ENCODE measurements at regions not wholly inside any gene's neighbourhood (a gene's known extent, or its start where the extent isn't known, plus 50 kb on each side); places are given as distances from the start of the nearest gene placed in this dataset.

DNA sequence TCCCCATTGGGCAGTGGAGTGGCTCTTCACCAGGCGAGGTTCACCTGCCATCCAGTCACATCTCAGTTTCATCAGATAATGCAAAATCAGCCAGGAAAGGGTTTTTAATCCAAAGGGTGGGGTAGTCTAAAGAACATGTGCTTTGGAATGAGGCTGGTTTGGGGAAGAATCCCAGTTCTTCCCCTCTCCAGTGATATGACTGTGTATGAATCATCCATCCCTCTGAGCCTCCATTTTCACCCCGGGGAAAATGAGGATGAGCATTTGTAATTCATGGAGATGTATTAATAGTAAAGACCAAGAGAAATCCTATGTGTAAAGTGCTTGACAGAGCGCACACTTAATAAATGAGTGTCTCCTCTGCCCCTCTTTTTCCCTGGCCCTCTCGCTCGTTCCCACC lies 215.1 kb upstream of the FGGY start:
- TF ChIP-seq CTCF (IDR thresholded peaks at IDR 0.05; ENCODE audit: control extremely low read depth in 1 of 3, insufficient read depth in 1 of 3, low read depth in 1 of 3, low read length in 3 of 3), result no peak
- TF ChIP-seq MAX (IDR thresholded peaks at IDR 0.05), result no peak
- no peak for TF ChIP-seq HDAC2 (IDR thresholded peaks at IDR 0.05; ENCODE audit: borderline replicate concordance in 1 of 2, low read depth in 2 of 2, low read length in 2 of 2)
- TF ChIP-seq ZNF274 (IDR thresholded peaks at IDR 0.05; ENCODE audit: borderline replicate concordance, extremely low read depth, low read length), result no peak
- no peak for TF ChIP-seq POLR2A (IDR thresholded peaks at IDR 0.05; ENCODE audit: control extremely low read depth in 1 of 2, low read depth in 2 of 2, low read length in 2 of 2)
- no peak for TF ChIP-seq BACH1 (IDR thresholded peaks at IDR 0.05; ENCODE audit: low read length)

Measured in H1 (cell line).